Activated T-helper 2 cell treated with anti-CD3 and anti-CD28 coated beads, Interferon-gamma antibody, Interleukin-2, Interleukin-4, amounts not matched to agents 10 μg/mL and 5 μg/mL and 100 μg/mL, durations not matched to agents 14 hours and 24 hours and 36 hours (primary cell): ENCODE measurements at regions not wholly inside any gene's neighbourhood (a gene's known extent, or its start where the extent isn't known, plus 50 kb on each side); places are given as distances from the start of the nearest gene placed in this dataset.
"Not testable (repeated sequence)": the region's sequence is repeated elsewhere in the genome, so short reads cannot be mapped to it uniquely, and the experiment has no call there.

ENCODE experiments used
- DNase-seq: peaks from one replicate; pipeline ENCODE4 v3.0.0; 2021; ENCODE audit warnings: low spot score
- H3K27ac Mint-ChIP-seq: one replicate; pipeline ENCODE4 v1.8.0; 2021; ENCODE audit warnings: mixed read lengths
- H3K27me3 Mint-ChIP-seq: one replicate; pipeline ENCODE4 v1.8.0; 2021; ENCODE audit warnings: low read depth, mixed read lengths
- H3K36me3 Mint-ChIP-seq: one replicate; pipeline ENCODE4 v1.8.0; 2021; ENCODE audit warnings: low read depth, mixed read lengths
- H3K4me1 Mint-ChIP-seq: one replicate; pipeline ENCODE4 v1.8.0; 2021; ENCODE audit warnings: low read depth, mixed read lengths
- H3K4me3 Mint-ChIP-seq: one replicate; pipeline ENCODE4 v1.8.0; 2021; ENCODE audit warnings: low read depth, mild to moderate bottlenecking, moderate library complexity, mixed read lengths
- H3K9me3 Mint-ChIP-seq: one replicate; pipeline ENCODE4 v1.8.0; 2021; ENCODE audit warnings: mixed read lengths
- intact Hi-C: fragments of 100-400 bp; cut with micrococcal nuclease; formaldehyde crosslinking; loops from one replicate; pipeline ENCODE4 v1.15.1; 2023

DNA sequence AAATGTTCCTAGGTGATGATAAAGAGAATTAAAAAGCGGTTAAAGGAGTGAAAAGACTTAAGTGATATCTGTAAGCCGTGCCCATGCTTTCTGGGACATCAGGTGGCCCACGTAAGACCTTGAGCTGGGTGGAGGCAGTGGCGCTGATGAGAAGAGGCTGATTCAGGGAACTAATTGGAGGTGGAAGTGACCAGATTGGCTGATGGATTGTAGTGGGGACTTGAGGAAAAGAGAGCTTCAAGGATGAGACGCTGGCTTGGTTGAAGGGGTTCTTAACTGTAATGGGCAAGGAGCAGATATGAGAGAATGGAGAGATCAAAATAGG lies 69.1 kb upstream of the EP300 start:
- Mint-ChIP-seq H3K4me1 (peaks cover 12% of the 10 kb centered on the region), H3K27ac (peak overlapping the region; percentile 1), H3K4me3 (peak overlapping the region; percentile 83), H3K27me3 (peaks cover 15% of the 10 kb centered on the region), H3K36me3 (peaks cover 3% of the 10 kb centered on the region), H3K9me3 (no peaks in the 10 kb centered on the region)
- no peak for DNase-seq
- intact Hi-C loops: loop anchor here (2.0 to 5.0 kb wide), 2 partner anchors 72 to 166 kb away; partner anchors contain the start of genes RBX1, ST13 and XPNPEP3

GRCh38 chr22:41028841-41029240 lies 63.6 kb upstream of the EP300 start:
- no peak overlapping the region for H3K27ac Mint-ChIP-seq
- H3K36me3 Mint-ChIP-seq: no peaks in the 10 kb centered on the region
- intact Hi-C loops: no loop called here
- peaks cover 12% of the 10 kb centered on the region for H3K27me3 Mint-ChIP-seq
- no peaks in the 10 kb centered on the region for H3K4me1 Mint-ChIP-seq
- DNase-seq: no peak
- H3K9me3 Mint-ChIP-seq: no peaks in the 10 kb centered on the region
- H3K4me3 Mint-ChIP-seq: no peak overlapping the region

DNA sequence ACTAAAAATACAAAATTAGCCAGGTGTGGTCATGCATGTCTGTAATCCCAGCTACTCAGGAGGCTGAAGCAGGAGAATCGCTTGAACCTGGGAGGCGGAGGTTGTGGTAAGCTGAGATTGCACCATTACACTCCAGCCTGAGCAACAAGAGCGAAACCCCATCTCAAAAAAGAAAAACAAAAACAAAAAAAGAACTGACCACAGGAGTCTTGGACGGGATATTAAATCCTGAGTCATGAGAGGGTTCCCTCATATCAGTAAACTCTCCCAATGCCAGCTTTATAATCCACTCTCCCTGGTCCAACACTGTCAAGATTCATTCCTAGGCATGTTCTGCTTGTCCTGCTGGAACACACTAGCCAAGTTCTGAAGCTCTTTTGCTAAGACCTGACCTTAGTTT lies 61.5 kb upstream of the EP300 start:
- H3K27ac Mint-ChIP-seq: no peak overlapping the region
- intact Hi-C loops: no loop called here
- H3K36me3 Mint-ChIP-seq: no peaks in the 10 kb centered on the region
- no peak for DNase-seq
- no peak overlapping the region for H3K4me3 Mint-ChIP-seq
- no peaks in the 10 kb centered on the region for H3K4me1 Mint-ChIP-seq
- no peaks in the 10 kb centered on the region for H3K9me3 Mint-ChIP-seq
- H3K27me3 Mint-ChIP-seq: peaks cover 9% of the 10 kb centered on the region

GRCh38 chr22:41034706-41035105 lies 57.7 kb upstream of the EP300 start:
- Mint-ChIP-seq H3K36me3 (no peaks in the 10 kb centered on the region), H3K27me3 (peaks cover 11% of the 10 kb centered on the region), H3K4me3 (no peak overlapping the region), H3K9me3 (no peaks in the 10 kb centered on the region), H3K4me1 (no peaks in the 10 kb centered on the region), H3K27ac (no peak overlapping the region)
- no peak for DNase-seq
- intact Hi-C loops: no loop called here

- no peaks in the 10 kb centered on the region for H3K9me3 Mint-ChIP-seq
- no peak overlapping the region for H3K4me3 Mint-ChIP-seq
- no peak for DNase-seq
- no peaks in the 10 kb centered on the region for H3K36me3 Mint-ChIP-seq
- peaks cover 8% of the 10 kb centered on the region for H3K27me3 Mint-ChIP-seq
- intact Hi-C loops: no loop called here
- H3K27ac Mint-ChIP-seq: no peak overlapping the region
- H3K4me1 Mint-ChIP-seq: no peaks in the 10 kb centered on the region
Measured at GRCh38 chr22:41036924-41037323, 55.5 kb upstream of the EP300 start.

DNA sequence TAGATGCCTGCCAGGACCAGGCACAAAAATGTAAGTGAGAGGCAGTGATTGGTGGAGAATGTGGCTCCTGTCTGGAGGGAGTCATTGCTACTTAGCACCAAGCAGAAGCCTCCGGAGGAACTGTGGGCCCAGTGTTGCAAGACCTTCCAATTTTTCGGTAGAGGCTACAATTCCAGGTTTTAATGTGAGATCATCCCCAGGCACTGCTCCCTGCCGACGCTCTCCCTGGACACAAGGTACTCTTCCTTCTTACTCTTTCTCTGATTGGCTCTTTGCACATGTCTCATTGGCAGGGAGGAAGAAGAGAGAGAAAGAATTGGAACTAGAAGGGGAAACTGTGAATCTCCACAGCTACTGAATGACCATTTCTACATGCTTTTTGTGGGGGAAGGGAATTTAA lies 53.7 kb upstream of the EP300 start:
- no peaks in the 10 kb centered on the region for H3K4me1 Mint-ChIP-seq
- no peaks in the 10 kb centered on the region for H3K9me3 Mint-ChIP-seq
- H3K36me3 Mint-ChIP-seq: no peaks in the 10 kb centered on the region
- DNase-seq: no peak
- H3K27me3 Mint-ChIP-seq: peaks cover 8% of the 10 kb centered on the region
- H3K27ac Mint-ChIP-seq: no peak overlapping the region
- intact Hi-C loops: no loop called here
- no peak overlapping the region for H3K4me3 Mint-ChIP-seq

DNA sequence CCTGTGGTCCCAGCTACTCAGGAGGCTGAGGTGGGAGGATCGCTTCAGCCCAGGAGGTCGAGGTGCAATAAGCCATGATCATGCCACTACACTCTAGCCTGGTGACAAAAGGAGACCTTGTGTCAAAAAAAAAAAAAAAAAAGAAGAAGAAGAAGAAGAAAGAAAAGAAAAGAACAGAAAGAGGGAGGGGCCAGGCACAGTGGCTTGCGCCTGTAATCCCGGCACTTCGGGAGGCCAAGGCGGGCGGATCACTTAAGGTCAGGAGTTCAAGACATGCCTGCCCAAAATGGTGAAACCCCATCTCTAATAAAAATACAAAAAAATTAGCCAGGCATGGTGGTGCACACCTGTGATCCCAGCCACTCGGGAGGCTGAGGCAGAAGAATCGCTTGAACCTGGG lies 52.8 kb upstream of the EP300 start:
- H3K27ac Mint-ChIP-seq, H3K4me1 Mint-ChIP-seq, H3K9me3 Mint-ChIP-seq, H3K27me3 Mint-ChIP-seq, H3K4me3 Mint-ChIP-seq, H3K36me3 Mint-ChIP-seq, DNase-seq, intact Hi-C loops: not testable (repeated sequence)

GRCh38 chr22:41040483-41040882 lies 51.9 kb upstream of the EP300 start:
- H3K27me3 Mint-ChIP-seq: peaks cover 6% of the 10 kb centered on the region
- H3K36me3 Mint-ChIP-seq: no peaks in the 10 kb centered on the region
- intact Hi-C loops: no loop called here

GRCh38 chr22:41041532-41041931 lies 50.9 kb upstream of the EP300 start:
- H3K9me3 Mint-ChIP-seq: no peaks in the 10 kb centered on the region
- no peak overlapping the region for H3K27ac Mint-ChIP-seq
- no peaks in the 10 kb centered on the region for H3K36me3 Mint-ChIP-seq
- no peaks in the 10 kb centered on the region for H3K4me1 Mint-ChIP-seq
- intact Hi-C loops: no loop called here
- H3K27me3 Mint-ChIP-seq: peaks cover 6% of the 10 kb centered on the region
- DNase-seq: no peak
- H3K4me3 Mint-ChIP-seq: no peak overlapping the region

More at GRCh38 chr22:41040483-41040882, 51.9 kb upstream of the EP300 start:
- no peaks in the 10 kb centered on the region for H3K9me3 Mint-ChIP-seq
- no peaks in the 10 kb centered on the region for H3K4me1 Mint-ChIP-seq
- no peak for DNase-seq
- no peak overlapping the region for H3K27ac Mint-ChIP-seq
- no peak overlapping the region for H3K4me3 Mint-ChIP-seq
